Eye (tissue), 1 donor: ENCODE measurements at regions not wholly inside any gene's neighbourhood (a gene's known extent, or its start where the extent isn't known, plus 50 kb on each side); places are given as distances from the start of the nearest gene placed in this dataset.
A peak's percentile ranks its signal among the peaks of the same experiment; 100 is the strongest.

Experiments
- DNase-seq: peaks from one replicate; pipeline ENCODE4 v3.0.0-alpha.2; 2015

DNA sequence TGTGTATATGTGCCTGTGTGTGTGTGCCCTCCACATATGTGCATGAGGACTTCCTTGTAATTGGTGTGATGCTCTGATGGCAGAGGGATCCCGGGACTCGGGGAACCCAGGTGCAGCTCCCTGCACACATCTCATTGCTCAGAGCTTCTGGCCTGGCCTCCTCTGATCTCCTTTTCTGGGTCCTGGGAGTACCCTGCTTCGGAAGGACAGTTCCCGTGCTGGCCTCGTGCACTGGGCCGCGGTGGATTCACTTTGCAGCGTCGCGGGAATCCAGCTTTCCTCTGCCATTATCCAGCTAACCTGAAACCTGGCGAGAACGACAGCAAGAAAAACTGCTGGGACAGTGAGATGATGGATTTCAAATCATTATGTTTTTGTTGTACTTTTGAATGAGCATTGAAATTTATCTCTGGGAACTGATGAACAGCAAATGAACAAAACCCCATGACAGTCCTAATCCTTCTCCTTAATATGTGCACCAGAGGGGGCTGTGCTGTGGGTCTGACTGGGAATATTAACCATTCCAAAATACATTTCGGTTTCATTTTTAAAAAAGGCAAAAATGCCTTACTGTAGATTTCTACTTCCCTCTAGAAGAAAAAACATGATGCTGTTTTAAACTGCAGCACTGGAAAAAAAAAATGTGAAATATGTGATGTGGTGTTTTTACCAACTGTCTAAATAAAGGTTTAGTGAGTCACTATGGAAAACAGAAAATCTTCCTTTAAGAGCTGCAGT lies 78.2 kb downstream of the PTGR3 start:
- no peak for DNase-seq

GRCh38 chr18:75129717-75130477 lies 79.0 kb downstream of the PTGR3 start:
- DNase-seq = no peak

GRCh38 chr18:75128911-75129716 lies 79.8 kb downstream of the PTGR3 start:
- no peak for DNase-seq

DNA sequence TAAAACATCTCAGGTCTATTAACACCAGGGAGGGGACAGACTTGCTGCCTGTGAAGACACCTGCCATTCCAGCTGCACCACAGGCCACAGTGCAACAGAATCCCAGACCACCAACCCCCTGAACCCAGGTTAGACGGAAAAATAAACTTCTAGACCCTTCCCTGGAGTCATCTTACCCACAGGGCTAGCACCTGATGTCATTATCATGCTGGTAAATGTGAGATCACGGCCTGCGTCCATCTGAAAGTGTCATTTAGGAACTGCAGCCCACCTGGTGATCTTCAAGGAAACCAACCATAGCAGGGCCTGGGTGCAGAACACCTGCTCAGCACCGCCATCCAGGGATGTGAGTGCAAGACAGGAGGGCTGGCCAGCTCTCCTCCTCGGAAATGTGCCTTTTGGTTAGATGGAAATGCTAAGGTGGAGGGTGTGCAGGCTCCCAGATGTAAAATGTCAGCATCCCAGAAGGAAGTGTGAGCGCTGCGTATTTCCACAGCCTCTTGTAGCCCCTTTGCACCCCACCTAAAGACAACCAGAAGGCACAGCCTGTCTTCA lies 80.8 kb downstream of the PTGR3 start:
- DNase-seq = no peak

DNA sequence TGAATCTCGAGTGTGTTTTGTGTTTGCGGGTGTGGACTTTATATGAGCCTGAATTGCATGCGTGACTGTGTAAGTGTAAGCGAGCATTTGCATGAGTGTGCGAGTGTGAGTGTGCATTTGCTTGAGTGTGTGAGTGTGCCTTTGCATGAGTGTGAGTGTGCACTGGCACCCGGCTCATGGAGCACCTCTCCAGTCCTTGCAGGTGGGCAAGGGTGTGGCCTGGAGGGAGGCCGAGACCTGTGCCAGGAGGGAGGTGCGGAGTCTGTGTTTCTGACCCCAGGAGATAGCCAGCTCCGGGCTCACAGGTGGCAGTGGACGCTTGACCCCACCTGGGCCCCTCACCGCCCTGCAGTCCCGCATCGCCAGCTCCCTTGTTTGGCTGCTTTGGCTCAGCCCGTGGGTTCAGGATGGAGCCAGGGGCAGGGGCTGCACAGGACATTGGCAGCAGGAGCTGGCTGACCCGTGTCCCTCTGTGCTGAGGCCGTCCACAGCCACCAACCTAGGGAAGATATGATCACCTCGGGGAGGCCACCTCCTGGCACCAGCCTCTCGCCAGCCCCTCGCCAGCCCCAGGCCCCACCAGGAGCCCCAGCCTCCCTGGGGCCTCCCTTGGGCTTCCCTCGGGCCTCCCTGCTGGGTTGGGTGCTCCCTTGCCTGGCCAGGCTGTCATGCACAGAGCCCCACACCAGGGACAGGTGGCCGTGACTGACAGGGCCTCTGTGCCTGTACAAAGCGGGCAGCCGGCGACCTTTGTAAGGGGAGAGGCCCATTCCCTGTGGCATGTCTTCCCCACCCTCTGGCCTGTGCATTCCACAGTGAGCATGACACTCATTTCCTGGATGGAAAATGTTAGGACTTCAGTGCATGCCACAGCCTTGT lies 81.6 kb downstream of the PTGR3 start:
- no peak for DNase-seq

DNA sequence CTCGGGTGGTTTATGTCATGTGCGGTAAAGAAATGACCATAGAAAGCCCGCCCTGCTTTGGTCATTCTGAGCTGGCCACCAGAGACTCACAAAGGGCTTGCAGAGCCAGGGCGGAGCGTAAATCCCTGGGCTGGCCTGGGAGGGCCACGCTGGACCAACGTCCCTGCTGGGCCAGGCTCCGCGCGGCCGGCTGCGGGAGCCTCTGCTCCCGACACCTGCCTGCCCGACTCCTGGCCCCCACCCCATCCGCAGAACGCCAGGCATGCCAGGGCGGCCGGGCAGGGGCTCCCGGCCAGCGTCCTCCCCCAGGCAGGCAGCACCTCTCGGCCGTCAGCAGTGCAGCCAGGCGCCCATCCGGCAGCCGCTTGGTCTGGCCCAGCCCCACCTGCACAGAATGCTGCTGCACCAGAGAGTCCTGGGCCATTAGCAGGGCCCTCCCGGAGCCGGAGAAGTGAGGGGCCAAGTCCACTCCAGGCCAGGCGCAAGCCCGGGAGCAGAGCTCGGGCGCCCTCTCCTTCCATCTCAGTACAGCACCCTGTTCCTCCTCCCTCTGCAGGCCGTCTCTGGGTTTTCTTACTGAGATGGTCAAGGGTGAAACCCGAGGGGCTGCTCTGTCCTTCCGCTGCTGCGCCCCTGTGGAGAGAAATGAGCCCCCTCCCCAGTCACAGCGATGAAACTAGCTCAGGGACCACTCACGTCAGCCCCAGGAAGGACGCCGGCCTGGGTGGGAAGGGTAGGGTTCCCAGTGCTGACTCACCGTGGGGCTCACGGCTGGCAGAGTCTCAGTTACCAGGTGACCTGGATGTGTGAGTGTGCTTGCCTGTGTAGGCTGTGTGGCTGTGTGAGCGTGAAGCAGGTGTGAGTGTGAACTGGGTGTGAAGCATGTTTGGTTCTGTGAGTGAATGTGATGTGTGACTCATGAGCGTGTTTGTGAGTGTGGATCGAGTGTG lies 83.3 kb downstream of the PTGR3 start:
- no peak for DNase-seq

DNA sequence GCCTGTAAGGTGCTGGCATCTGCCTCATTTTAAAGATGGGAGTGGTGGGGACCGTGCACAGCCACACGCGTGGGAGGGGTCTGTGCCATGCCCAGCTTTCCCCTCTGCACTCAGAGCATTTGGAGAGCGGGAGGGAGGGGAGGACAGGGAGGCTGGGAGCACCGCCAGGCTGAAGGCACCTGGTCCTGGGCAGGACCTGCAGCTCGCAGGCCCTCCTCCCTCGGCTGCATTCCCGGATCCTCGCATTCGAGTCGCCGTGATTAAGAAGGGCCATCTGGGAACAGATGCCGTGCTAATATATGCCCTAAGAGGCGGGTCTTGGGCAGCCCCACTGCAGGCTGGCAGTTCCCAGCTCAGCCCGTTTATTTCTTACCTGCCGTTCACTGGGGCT lies 84.0 kb downstream of the PTGR3 start:
- DNase-seq = no peak

- no peak for DNase-seq
These were observed 84.4 kb downstream of the PTGR3 start for GRCh38 chr18:75124551-75124950.

GRCh38 chr18:75123113-75123512 lies 85.8 kb downstream of the PTGR3 start:
- no peak for DNase-seq

GRCh38 chr18:75122334-75122958 lies 86.5 kb downstream of the PTGR3 start:
- DNase-seq = no peak

DNA sequence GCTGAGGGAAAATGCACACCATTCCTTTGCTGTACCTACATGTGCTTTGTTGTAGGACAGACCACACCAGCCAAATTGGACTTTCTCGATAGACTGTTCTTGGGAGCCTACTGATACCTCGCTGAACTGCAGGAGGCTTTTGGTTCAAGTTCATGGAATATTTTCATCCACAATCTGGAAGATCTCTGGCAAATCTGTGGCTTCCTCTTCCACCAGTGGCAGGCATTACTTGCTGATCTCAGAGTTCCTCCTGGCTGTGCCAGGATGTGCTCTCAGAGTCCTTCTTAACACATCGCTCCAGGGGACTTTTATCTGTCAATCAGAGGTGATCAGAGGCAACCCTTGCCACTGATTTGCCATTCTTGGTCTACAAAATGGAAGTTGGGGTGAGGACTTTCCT lies 87.7 kb downstream of the PTGR3 start:
- DNase-seq = no peak

DNA sequence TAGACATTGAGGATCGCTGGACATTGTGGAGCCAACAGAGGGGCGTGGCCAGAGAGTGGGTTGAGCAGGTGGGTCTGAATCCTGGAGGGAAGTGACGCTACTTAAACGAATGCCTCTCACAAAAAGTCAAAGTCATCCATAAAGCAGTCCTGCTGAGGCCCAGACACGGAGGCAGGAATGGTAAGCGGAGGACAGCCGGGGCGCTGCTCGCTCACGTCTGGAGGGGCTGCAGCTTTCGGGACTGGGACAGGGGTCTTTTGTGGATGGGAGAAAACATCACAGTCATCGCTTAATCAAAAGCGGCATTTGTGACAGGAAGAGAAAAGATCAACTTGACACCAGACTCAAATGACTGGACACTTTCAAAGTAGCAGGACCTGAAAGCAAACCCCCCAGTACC lies 88.4 kb downstream of the PTGR3 start:
- peak; percentile 25 for DNase-seq

DNA sequence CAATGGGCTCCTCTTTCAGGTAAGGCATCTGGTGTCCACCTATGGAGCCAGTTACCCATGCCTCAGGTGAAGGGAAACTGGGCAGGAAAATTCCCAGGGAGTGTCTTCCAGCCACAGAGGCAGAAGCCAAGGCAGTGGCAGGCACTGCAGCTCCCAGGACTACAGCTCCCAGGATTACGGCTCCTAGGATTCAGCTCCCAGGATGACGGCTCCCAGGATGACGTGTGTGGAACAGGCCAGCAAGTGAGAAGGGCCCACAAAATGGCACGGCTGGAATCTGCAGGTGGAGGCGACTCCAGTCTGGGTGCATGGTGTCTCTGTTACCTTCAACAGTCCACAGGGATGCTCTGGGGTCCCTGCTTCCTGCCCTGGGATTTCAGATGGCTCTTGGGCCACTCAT lies 92.1 kb downstream of the PTGR3 start:
- no peak for DNase-seq

DNA sequence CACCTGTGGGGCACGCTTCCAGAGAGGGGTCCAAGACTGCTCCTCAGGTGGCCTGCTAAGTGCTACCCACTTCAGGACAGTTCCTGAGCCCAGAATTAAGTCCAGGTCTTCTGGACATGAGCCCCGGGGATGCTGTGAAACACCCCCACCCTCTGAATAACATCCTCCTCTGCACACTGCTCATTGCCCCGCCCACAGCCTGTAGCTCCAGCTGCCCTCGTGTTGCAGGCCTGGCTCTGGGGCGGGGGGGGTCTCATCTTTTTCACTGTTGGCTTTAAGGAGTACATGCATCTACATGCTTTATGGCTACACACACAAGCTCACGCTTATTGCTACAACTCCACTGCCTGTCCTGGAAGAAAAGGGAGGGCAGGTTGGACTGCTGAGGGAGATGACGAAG lies 92.8 kb downstream of the PTGR3 start:
- no peak for DNase-seq

DNA sequence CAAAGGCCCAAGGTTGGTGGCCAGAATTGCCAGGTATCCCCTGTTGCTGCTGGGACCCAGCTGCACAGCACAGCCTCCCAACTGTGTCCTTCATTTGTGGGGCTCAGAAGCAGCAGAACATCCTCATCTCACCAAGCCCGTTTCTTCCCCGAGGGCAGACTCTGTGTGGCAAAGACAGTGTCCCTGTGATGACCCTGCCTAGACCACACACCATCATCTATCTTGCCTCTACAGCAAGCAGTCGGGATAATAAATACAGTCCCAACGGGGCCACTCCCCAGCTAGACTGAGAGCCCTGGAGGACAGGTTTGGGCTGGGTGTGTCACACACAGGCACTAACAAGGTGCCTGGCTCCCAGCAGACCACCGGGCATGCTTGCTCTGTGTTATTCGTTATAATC lies 93.4 kb downstream of the PTGR3 start:
- DNase-seq = no peak
